ENCODE measurements at regions not wholly inside any gene's neighbourhood (a gene's known extent, or its start where the extent isn't known, plus 50 kb on each side); places are given as distances from the start of the nearest gene placed in this dataset.
A peak's percentile ranks its signal among the peaks of the same experiment; 100 is the strongest.

- DNase-seq (peak in 1 of 3 donors; percentile 62), ATAC-seq (peak; percentile 89)
- peak; percentile 17 for TF ChIP-seq CTCF (IDR thresholded peaks at IDR 0.05)
- H3K36me3 ChIP-seq (ENCODE audit: low read depth): no peaks in the 10 kb centered on the region
- H3K4me1 ChIP-seq (ENCODE audit: low read depth): no peaks in the 10 kb centered on the region
- no peaks in the 10 kb centered on the region for H3K9me3 ChIP-seq
- intact Hi-C loops (cut with DNase I, micrococcal nuclease): no loop called here
- no peak overlapping the region for H3K4me3 ChIP-seq
Observed at GRCh38 chr6:12504325-12504966, 212.1 kb upstream of the PHACTR1 start.

GRCh38 chr6:12505486-12505885 is 211.1 kb upstream of the PHACTR1 start:
- intact Hi-C loops (cut with DNase I, micrococcal nuclease): loop anchor here in 1 of 2 donors (5.0 kb wide), 1 partner anchor 213 kb away; the partner anchor contains the start of gene EDN1
- no peaks in the 10 kb centered on the region for H3K36me3 ChIP-seq (ENCODE audit: low read depth)
- no peak for TF ChIP-seq CTCF (IDR thresholded peaks at IDR 0.05)
- H3K4me1 ChIP-seq (ENCODE audit: low read depth): no peaks in the 10 kb centered on the region
- ATAC-seq: no peak
- H3K4me3 ChIP-seq: no peak overlapping the region
- no peak for DNase-seq
- H3K9me3 ChIP-seq: no peaks in the 10 kb centered on the region

- Histone ChIP-seq H3K4me3 (no peak overlapping the region), H3K9me3 (no peaks in the 10 kb centered on the region), H3K4me1 (ENCODE audit: low read depth) (no peaks in the 10 kb centered on the region), H3K36me3 (ENCODE audit: low read depth) (no peaks in the 10 kb centered on the region)
- no peak for DNase-seq
- ATAC-seq: no peak
- intact Hi-C loops (cut with DNase I, micrococcal nuclease): loop anchor here in 1 of 2 donors (5.0 kb wide), 1 partner anchor 214 kb away; the partner anchor contains the start of gene EDN1
- TF ChIP-seq CTCF (IDR thresholded peaks at IDR 0.05): no peak
Observed at GRCh38 chr6:12506159-12506558, 210.4 kb upstream of the PHACTR1 start.

- intact Hi-C loops (cut with DNase I, micrococcal nuclease): loop anchor here in 1 of 2 donors (5.0 kb wide), 1 partner anchor 215 kb away; the partner anchor contains the start of gene EDN1
- no peak for TF ChIP-seq CTCF (IDR thresholded peaks at IDR 0.05)
- H3K9me3 ChIP-seq: no peaks in the 10 kb centered on the region
- ATAC-seq (no peak), DNase-seq (no peak)
- H3K4me3 ChIP-seq: no peak overlapping the region
- H3K36me3 ChIP-seq (ENCODE audit: low read depth): no peaks in the 10 kb centered on the region
- no peaks in the 10 kb centered on the region for H3K4me1 ChIP-seq (ENCODE audit: low read depth)
Observed at GRCh38 chr6:12507636-12508035, 208.9 kb upstream of the PHACTR1 start.

- ATAC-seq (no peak), DNase-seq (no peak)
- H3K9me3 ChIP-seq: no peaks in the 10 kb centered on the region
- intact Hi-C loops (cut with DNase I, micrococcal nuclease): loop anchor here in 1 of 2 donors (5.0 kb wide), 1 partner anchor 216 kb away; the partner anchor contains the start of gene EDN1
- TF ChIP-seq CTCF (IDR thresholded peaks at IDR 0.05): no peak
- no peaks in the 10 kb centered on the region for H3K4me1 ChIP-seq (ENCODE audit: low read depth)
- no peak overlapping the region for H3K4me3 ChIP-seq
- H3K36me3 ChIP-seq (ENCODE audit: low read depth): no peaks in the 10 kb centered on the region
Observed at GRCh38 chr6:12508553-12508952, 208.0 kb upstream of the PHACTR1 start.
